CD14-positive monocyte (primary cell): ENCODE measurements at regions not wholly inside any gene's neighbourhood (a gene's known extent, or its start where the extent isn't known, plus 50 kb on each side); places are given as distances from the start of the nearest gene placed in this dataset.

ENCODE experiments used
- DNase-seq, 3 donors: peaks; one replicate each; pipeline ENCODE4 v3.0.0-alpha.2; 2011 to 2022
- H2AFZ ChIP-seq: 2 replicates; pipeline ENCODE4 v1.6.0; 2012; ENCODE audit warnings: mild to moderate bottlenecking, low read depth, low read length, inconsistent platforms; ENCODE audit not compliant: insufficient read depth, poor library complexity, severe bottlenecking
- H3K27ac ChIP-seq, 2 donors: 1 replicate in 1 of 2; 2 replicates in 1 of 2; pipeline ENCODE4 v1.5.1; 2012 to 2013; ENCODE audit warnings: low read length in 2 of 2, control low read depth in 1 of 2, inconsistent platforms in 1 of 2, low read depth in 1 of 2, mild to moderate bottlenecking in 1 of 2
- H3K27me3 ChIP-seq, 2 donors: one replicate each; pipeline versions ENCODE4 v1.6.0 to v1.6.1; 2011 to 2013; ENCODE audit warnings: low read length in 2 of 2; ENCODE audit not compliant: control insufficient read depth in 2 of 2, insufficient read depth in 2 of 2
- H3K36me3 ChIP-seq, 2 donors: replicated peaks in 1 of 2; 1 replicate in 1 of 2; 2 replicates in 1 of 2; pipeline versions ENCODE4 v1.5.1 to v1.6.1; 2012 to 2013; ENCODE audit warnings: low read length in 2 of 2, control low read depth in 1 of 2, inconsistent platforms in 1 of 2, mild to moderate bottlenecking in 1 of 2; ENCODE audit not compliant: insufficient read depth in 2 of 2, control insufficient read depth in 1 of 2
- H3K4me1 ChIP-seq, 2 donors: 1 replicate in 1 of 2; 2 replicates in 1 of 2; pipeline versions ENCODE4 v1.5.1 to v1.6.1; 2012 to 2013; ENCODE audit warnings: low read length in 2 of 2, control low read depth in 1 of 2, inconsistent platforms in 1 of 2, mild to moderate bottlenecking in 1 of 2, moderate library complexity in 1 of 2; ENCODE audit not compliant: insufficient read depth in 2 of 2, control insufficient read depth in 1 of 2
- H3K4me2 ChIP-seq: replicated peaks from 2 replicates; pipeline ENCODE3; 2012; ENCODE audit warnings: low read length, moderate library complexity, mild to moderate bottlenecking; ENCODE audit not compliant: poor library complexity, severe bottlenecking; ENCODE audit errors: extremely low read depth
- H3K4me3 ChIP-seq, 3 experiments: fragments of 200-600 bp in 1 of 3; sonication (generic) in 1 of 3; replicated peaks in 1 of 3; 1 replicate in 2 of 3; 2 replicates in 1 of 3; pipeline ENCODE4 v1.5.1; 2011 to 2013; ENCODE audit warnings: low read length in 3 of 3, mild to moderate bottlenecking in 3 of 3, control low read depth in 2 of 3, low read depth in 2 of 3, inconsistent platforms in 1 of 3, moderate library complexity in 1 of 3
- H3K79me2 ChIP-seq: 2 replicates; pipeline ENCODE4 v1.6.0; 2012; ENCODE audit warnings: mild to moderate bottlenecking, control low read depth, inconsistent platforms, low read length, moderate library complexity; ENCODE audit not compliant: insufficient read depth
- H3K9ac ChIP-seq: 2 replicates; pipeline ENCODE4 v1.6.0; 2017; ENCODE audit warnings: low read length, mild to moderate bottlenecking; ENCODE audit not compliant: insufficient read depth, poor library complexity, severe bottlenecking
- H3K9me3 ChIP-seq, 2 donors: replicated peaks in 1 of 2; 1 replicate in 1 of 2; 2 replicates in 1 of 2; pipeline versions ENCODE4 v1.5.1 to v1.6.1; 2012 to 2013; ENCODE audit warnings: low read length in 2 of 2, control low read depth in 1 of 2; ENCODE audit not compliant: control insufficient read depth in 1 of 2, insufficient read depth in 1 of 2
- H4K20me1 ChIP-seq: 2 replicates; pipeline ENCODE4 v1.6.0; 2012; ENCODE audit warnings: mild to moderate bottlenecking, low read length, control low read depth, moderate library complexity; ENCODE audit not compliant: insufficient read depth
- H3K27ac Mint-ChIP-seq, 7 donors: one replicate each; pipeline ENCODE4 v1.8.0; 2020; ENCODE audit warnings: mild to moderate bottlenecking in 7 of 7, mixed read lengths in 7 of 7, moderate library complexity in 6 of 7, inconsistent platforms in 2 of 7
- H3K27me3 Mint-ChIP-seq, 3 donors: one replicate each; pipeline ENCODE4 v1.8.0; 2021 to 2022; ENCODE audit warnings: low read depth in 3 of 3, mild to moderate bottlenecking in 3 of 3, mixed read lengths in 3 of 3, moderate library complexity in 3 of 3, inconsistent platforms in 1 of 3
- H3K36me3 Mint-ChIP-seq, 2 donors: one replicate each; pipeline ENCODE4 v1.8.0; 2020; ENCODE audit warnings: mixed read lengths in 2 of 2, inconsistent platforms in 1 of 2, mild to moderate bottlenecking in 1 of 2
- H3K4me1 Mint-ChIP-seq: one replicate; pipeline ENCODE4 v1.8.0; 2020; ENCODE audit warnings: mild to moderate bottlenecking, mixed read lengths
- H3K4me3 Mint-ChIP-seq, 2 donors: one replicate each; pipeline ENCODE4 v1.8.0; 2020; ENCODE audit warnings: mild to moderate bottlenecking in 2 of 2, mixed read lengths in 2 of 2, moderate library complexity in 1 of 2
- H3K9me3 Mint-ChIP-seq, 7 donors: one replicate each; pipeline ENCODE4 v1.8.0; 2020 to 2022; ENCODE audit warnings: mixed read lengths in 7 of 7, mild to moderate bottlenecking in 6 of 7, moderate library complexity in 6 of 7, inconsistent platforms in 2 of 7
- CTCF ChIP-seq: fragments of 200-600 bp; IDR thresholded peaks from one replicate; pipeline ENCODE4 v1.8.0; 2022; ENCODE audit warnings: antibody characterized with exemption, mild to moderate bottlenecking
- WGBS: methylation state at CpG from one replicate; pipeline ENCODE4 v1.1.5; 2013; ENCODE audit warnings: missing lambda C conversion rate; ENCODE audit not compliant: insufficient coverage; 5-methylcytosine and 5-hydroxymethylcytosine counted together
- intact Hi-C, 2 donors: fragments of 100-400 bp; cut with micrococcal nuclease; formaldehyde crosslinking; loops; one replicate each; pipeline versions ENCODE4 v1.15.0 to v1.15.1; 2023

GRCh38 chr5:92748072-92748676 is 832.8 kb downstream of the NR2F1-AS1 start:
- no peaks in the 10 kb centered on the region for H3K4me1 Mint-ChIP-seq
- H3K4me1 ChIP-seq: no peaks in the 10 kb centered on the region
- H3K4me2 ChIP-seq: no peak overlapping the region
- no peak overlapping the region for H2AFZ ChIP-seq
- no peak for DNase-seq
- intact Hi-C loops: no loop called here
- H3K9ac ChIP-seq: no peak overlapping the region
- H3K36me3 Mint-ChIP-seq: no peaks in the 10 kb centered on the region
- no peak overlapping the region for H3K27ac Mint-ChIP-seq
- no peak overlapping the region for H3K4me3 Mint-ChIP-seq
- peaks cover 0 to under 1% of the 10 kb centered on the region in 2 donors for H3K9me3 ChIP-seq
- H4K20me1 ChIP-seq: no peaks in the 10 kb centered on the region
- H3K9me3 Mint-ChIP-seq: peaks cover 0 to 5% (median 2%) of the 10 kb centered on the region in 7 donors
- H3K79me2 ChIP-seq: no peaks in the 10 kb centered on the region
- no peak overlapping the region for H3K4me3 ChIP-seq
- H3K36me3 ChIP-seq: no peaks in the 10 kb centered on the region
- WGBS: no CpG with 5 or more reads among the region's 1 CpG
- TF ChIP-seq CTCF: no peak
- peaks cover 0 to 1% (median 0%) of the 10 kb centered on the region in 3 donors for H3K27me3 Mint-ChIP-seq
- no peak overlapping the region for H3K27ac ChIP-seq
- no peaks in the 10 kb centered on the region for H3K27me3 ChIP-seq

GRCh38 chr5:92741906-92742305 is 839.1 kb downstream of the NR2F1-AS1 start:
- TF ChIP-seq CTCF: no peak
- Histone ChIP-seq H4K20me1 (no peaks in the 10 kb centered on the region), H2AFZ (no peak overlapping the region), H3K4me1 (no peaks in the 10 kb centered on the region), H3K27me3 (no peaks in the 10 kb centered on the region), H3K27ac (no peak overlapping the region), H3K9ac (no peak overlapping the region), H3K4me3 (no peak overlapping the region), H3K4me2 (no peak overlapping the region), H3K79me2 (no peaks in the 10 kb centered on the region), H3K36me3 (no peaks in the 10 kb centered on the region), H3K9me3 (peaks cover 3 to 5% of the 10 kb centered on the region in 2 donors)
- no peak for DNase-seq
- Mint-ChIP-seq H3K27me3 (no peaks in the 10 kb centered on the region), H3K27ac (no peak overlapping the region), H3K9me3 (peaks cover 0 to 6% (median 2%) of the 10 kb centered on the region in 7 donors), H3K4me1 (no peaks in the 10 kb centered on the region), H3K36me3 (no peaks in the 10 kb centered on the region), H3K4me3 (no peak overlapping the region)
- intact Hi-C loops: no loop called here
- WGBS: 80% methylated on average over 1 of the region's 2 CpGs
